Fibroblast of the aortic adventitia (primary cell): ENCODE measurements at regions not wholly inside any gene's neighbourhood (a gene's known extent, or its start where the extent isn't known, plus 50 kb on each side); places are given as distances from the start of the nearest gene placed in this dataset.

Source experiments
- DNase-seq: peaks from one replicate; pipeline ENCODE4 v3.0.0-alpha.2; 2010; ENCODE audit warnings: low read depth
- H3K4me3 ChIP-seq: 2 replicates; pipeline ENCODE4 v1.5.1; 2011; ENCODE audit warnings: low read depth, mild to moderate bottlenecking, control low read depth, low read length, moderate library complexity
- CTCF ChIP-seq: IDR thresholded peaks from 2 replicates; pipeline ENCODE4 v1.5.1; 2011; ENCODE audit warnings: mild to moderate bottlenecking, low read length, control low read depth, inconsistent platforms; ENCODE audit not compliant: insufficient read depth

- DNase-seq: no peak
- no peak for TF ChIP-seq CTCF
- H3K4me3 ChIP-seq: no peak overlapping the region
These were observed 280.1 kb downstream of the HAO1 start for GRCh38 chr20:7660165-7660564.

DNA sequence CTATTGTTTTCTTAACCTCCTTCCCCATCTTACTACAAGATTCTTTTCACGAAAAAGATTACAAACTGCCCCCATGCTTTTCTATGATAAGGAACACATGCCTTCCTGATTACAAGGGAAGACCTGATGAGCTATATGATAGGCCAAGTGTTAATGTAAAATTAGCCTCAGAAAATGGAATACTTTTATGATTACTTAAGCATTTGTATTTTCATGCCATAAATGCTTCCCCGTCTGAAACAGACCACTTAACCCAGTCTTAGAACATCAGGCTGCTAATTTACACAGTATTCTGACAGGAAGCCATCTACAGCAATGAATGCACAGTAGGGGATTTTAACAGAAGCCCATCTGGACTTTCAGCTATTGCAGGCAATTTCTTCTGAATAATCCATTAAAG lies 274.9 kb downstream of the HAO1 start:
- no peak overlapping the region for H3K4me3 ChIP-seq
- DNase-seq: peak; percentile 68
- no peak for TF ChIP-seq CTCF

- peak; percentile 67 for DNase-seq
- H3K4me3 ChIP-seq: no peak overlapping the region
- TF ChIP-seq CTCF: no peak
These were observed 273.1 kb downstream of the HAO1 start for GRCh38 chr20:7667194-7667593.

GRCh38 chr20:7672571-7672970 lies 267.7 kb downstream of the HAO1 start:
- DNase-seq: no peak
- no peak overlapping the region for H3K4me3 ChIP-seq
- no peak for TF ChIP-seq CTCF

DNA sequence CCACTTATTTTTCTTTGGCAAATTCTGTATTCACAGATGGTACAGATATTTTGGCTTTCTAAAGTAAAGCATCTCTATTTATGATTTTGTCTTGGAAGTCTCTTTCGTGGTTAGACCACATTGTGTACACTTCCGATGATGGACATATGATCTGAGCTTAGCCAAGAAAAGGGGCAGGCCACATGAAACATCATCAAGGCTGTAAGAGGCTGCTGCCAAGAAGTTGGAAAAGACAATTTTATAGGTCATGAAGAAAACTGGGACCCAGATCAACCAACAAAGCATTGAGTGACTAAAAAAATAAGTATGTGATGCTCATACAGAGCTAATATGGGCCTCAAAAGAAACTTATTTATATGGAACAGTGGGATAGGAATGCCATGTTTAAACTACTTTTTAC lies 266.4 kb downstream of the HAO1 start:
- DNase-seq: peak; percentile 92
- no peak overlapping the region for H3K4me3 ChIP-seq
- no peak for TF ChIP-seq CTCF

DNA sequence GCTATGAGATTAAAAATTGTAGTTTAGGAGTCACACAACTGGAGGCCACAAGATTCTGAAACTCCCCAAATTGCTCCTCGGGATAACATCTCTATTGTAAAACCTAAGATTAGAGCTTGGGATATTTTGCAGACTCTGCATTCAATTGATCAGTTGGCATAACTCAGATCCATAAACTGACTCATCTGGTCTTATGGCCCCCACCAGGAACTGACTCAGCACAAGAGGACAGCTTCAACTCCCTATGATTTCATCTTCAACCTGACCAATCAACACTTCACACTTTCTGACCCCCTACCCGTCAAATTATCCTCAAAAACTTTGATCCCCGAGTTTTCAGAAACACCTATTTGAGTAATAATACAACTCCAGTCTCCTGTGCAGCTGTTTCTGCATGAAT lies 257.3 kb downstream of the HAO1 start:
- TF ChIP-seq CTCF: no peak
- H3K4me3 ChIP-seq: no peak overlapping the region
- DNase-seq: no peak

DNA sequence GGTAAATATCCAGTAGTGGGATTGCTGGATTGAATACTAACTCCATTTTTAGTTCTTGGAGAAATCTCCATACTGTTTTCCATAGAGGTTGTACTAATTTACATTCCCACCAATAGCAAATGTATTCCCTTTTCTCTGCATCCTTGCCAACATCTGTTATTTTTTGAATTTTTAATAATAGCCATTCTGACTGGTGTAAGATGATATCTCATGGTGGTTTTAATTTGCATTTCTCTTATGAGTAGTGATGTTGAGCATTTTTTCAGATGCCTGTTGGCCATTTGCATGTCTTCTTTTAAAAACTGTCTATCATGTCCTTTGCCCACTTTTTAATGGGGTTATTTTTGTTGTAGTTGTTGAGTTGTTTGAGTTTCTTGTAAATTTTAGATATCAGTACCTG lies 253.2 kb downstream of the HAO1 start:
- TF ChIP-seq CTCF: no peak
- DNase-seq: no peak
- no peak overlapping the region for H3K4me3 ChIP-seq
